GM12873 (cell line): ENCODE measurements at regions not wholly inside any gene's neighbourhood (a gene's known extent, or its start where the extent isn't known, plus 50 kb on each side); places are given as distances from the start of the nearest gene placed in this dataset.

Source experiments
- TF ChIP-seq, protein P1 (sequence below): IDR thresholded peaks from 2 replicates; pipeline ENCODE4 v1.5.1; 2012; ENCODE audit warnings: low read depth, mild to moderate bottlenecking, moderate library complexity, low read length, control low read depth; ENCODE audit not compliant: insufficient read depth; ENCODE audit errors: missing control alignments

- TF ChIP-seq, protein P1, sequence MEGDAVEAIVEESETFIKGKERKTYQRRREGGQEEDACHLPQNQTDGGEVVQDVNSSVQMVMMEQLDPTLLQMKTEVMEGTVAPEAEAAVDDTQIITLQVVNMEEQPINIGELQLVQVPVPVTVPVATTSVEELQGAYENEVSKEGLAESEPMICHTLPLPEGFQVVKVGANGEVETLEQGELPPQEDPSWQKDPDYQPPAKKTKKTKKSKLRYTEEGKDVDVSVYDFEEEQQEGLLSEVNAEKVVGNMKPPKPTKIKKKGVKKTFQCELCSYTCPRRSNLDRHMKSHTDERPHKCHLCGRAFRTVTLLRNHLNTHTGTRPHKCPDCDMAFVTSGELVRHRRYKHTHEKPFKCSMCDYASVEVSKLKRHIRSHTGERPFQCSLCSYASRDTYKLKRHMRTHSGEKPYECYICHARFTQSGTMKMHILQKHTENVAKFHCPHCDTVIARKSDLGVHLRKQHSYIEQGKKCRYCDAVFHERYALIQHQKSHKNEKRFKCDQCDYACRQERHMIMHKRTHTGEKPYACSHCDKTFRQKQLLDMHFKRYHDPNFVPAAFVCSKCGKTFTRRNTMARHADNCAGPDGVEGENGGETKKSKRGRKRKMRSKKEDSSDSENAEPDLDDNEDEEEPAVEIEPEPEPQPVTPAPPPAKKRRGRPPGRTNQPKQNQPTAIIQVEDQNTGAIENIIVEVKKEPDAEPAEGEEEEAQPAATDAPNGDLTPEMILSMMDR: no peak
These were observed 308.4 kb upstream of the NAV3 start for GRCh38 chr12:77522247-77522646.

- TF ChIP-seq, protein P1: no peak
These were observed 309.1 kb upstream of the NAV3 start for GRCh38 chr12:77521508-77522115.

- TF ChIP-seq, protein P1: no peak
These were observed 316.2 kb upstream of the NAV3 start for GRCh38 chr12:77514511-77514910.

GRCh38 chr12:77510985-77511384 is 319.7 kb upstream of the NAV3 start:
- TF ChIP-seq, protein P1: no peak

GRCh38 chr12:77504466-77504865 is 326.2 kb upstream of the NAV3 start:
- TF ChIP-seq, protein P1: no peak

- TF ChIP-seq, protein P1: no peak
These were observed 330.6 kb upstream of the NAV3 start for GRCh38 chr12:77500089-77500488.

DNA sequence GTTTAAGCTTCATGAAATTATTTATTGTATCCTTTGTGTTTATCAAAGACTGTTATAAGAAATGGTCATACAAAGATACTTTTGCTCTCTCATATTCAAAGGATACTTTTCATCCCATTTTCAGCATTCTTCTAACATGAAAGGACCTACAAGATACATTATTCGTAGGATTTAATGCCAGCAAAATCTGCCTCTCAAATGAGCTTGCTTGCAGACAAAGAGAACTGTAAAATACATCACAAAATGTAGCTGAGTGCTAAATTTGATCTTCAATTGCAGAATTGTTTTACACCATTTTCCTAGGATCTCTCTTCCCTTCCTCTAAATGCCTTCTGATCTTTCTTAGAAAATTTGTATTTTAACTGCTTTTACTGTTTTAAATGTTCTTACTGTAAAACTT is 333.0 kb upstream of the NAV3 start:
- TF ChIP-seq, protein P1: no peak
